ENCODE measurements at regions not wholly inside any gene's neighbourhood (a gene's known extent, or its start where the extent isn't known, plus 50 kb on each side); places are given as distances from the start of the nearest gene placed in this dataset.

DNA sequence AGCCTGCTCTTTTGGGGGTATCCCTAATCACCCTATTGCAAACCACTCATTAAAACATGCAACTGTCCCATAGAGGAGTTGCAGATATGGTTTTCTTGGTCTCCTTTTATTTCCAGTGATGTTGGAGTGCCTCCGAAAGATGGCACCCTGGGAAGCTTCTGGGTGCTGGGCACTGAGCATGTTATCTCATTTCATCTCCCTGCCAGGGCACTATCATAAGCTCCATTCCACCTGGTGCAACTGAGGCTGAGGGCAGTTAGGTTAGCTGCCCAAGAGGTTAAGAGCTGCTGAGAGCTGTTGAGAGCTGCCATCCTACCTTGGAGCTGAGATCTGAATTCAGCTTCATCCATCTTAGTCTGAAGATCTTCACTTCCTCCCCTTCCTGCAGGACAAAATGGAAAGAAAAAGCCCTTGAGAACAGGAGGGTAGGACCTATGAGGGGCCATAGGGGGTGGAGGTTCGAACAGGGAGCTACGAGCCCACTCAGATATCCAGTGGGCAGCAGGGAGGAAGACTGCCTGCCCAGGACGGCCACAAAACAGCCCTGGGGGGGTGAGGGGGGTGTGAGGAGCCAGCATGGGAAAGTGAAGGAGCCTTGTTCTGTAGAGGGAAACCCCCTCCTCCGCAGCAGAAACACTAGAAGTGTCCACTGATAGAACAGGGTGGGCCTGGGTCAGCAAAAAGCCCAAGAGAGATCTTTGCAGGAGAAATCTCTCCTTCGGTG lies 202.5 kb downstream of the ZFP36L2 start:
- H3K27ac ChIP-seq (ENCODE audit: insufficient read depth, low read length), result no peak overlapping the region
- TF ChIP-seq CTCF (conservative IDR thresholded peaks at IDR 0.05 in 1 of 2, IDR thresholded peaks at IDR 0.05 in 1 of 2; ENCODE audit: low read depth in 1 of 2, low read length in 2 of 2) (no peak), EZH2 (IDR thresholded peaks at IDR 0.05; ENCODE audit: low read length, missing control alignments) (no peak)
- H3K9ac ChIP-seq (ENCODE audit: insufficient read depth, low read length), result no peak overlapping the region
- no peaks in the 10 kb centered on the region for H3K27me3 ChIP-seq (ENCODE audit: control insufficient read depth, insufficient read depth, low read length)
- no peak overlapping the region for H2AFZ ChIP-seq (ENCODE audit: low read length)
- H4K20me1 ChIP-seq (ENCODE audit: control insufficient read depth, extremely low read depth, insufficient read depth, low read length), result no peaks in the 10 kb centered on the region
- H3K9me3 ChIP-seq (ENCODE audit: control insufficient read depth, insufficient read depth, low read depth, low read length), result no peaks in the 10 kb centered on the region
- H3K4me2 ChIP-seq (ENCODE audit: extremely low read depth, insufficient read depth, low read length), result no peak overlapping the region
- no peak overlapping the region for H3K4me3 ChIP-seq (replicated peaks in 1 of 4; ENCODE audit: control extremely low read depth in 1 of 4, insufficient read depth in 1 of 4, low read depth in 3 of 4, low read length in 4 of 4)
- H3K36me3 ChIP-seq (ENCODE audit: control insufficient read depth, insufficient read depth, low read length), result no peaks in the 10 kb centered on the region
- no peak for DNase-seq (ENCODE audit: low read depth in 2 of 2)
- peaks cover 2% of the 10 kb centered on the region for H3K4me1 ChIP-seq (ENCODE audit: control insufficient read depth, extremely low read depth, insufficient read depth, low read length)
- no peaks in the 10 kb centered on the region for H3K79me2 ChIP-seq (ENCODE audit: control insufficient read depth, insufficient read depth, low read length)

GRCh38 chr2:43022896-43023295 lies 203.5 kb downstream of the ZFP36L2 start:
- Histone ChIP-seq H3K4me2 (ENCODE audit: extremely low read depth, insufficient read depth, low read length) (no peak overlapping the region), H4K20me1 (ENCODE audit: control insufficient read depth, extremely low read depth, insufficient read depth, low read length) (no peaks in the 10 kb centered on the region), H3K36me3 (ENCODE audit: control insufficient read depth, insufficient read depth, low read length) (no peaks in the 10 kb centered on the region), H3K4me1 (ENCODE audit: control insufficient read depth, extremely low read depth, insufficient read depth, low read length) (peaks cover 8% of the 10 kb centered on the region), H2AFZ (ENCODE audit: low read length) (no peak overlapping the region), H3K9me3 (ENCODE audit: control insufficient read depth, insufficient read depth, low read depth, low read length) (no peaks in the 10 kb centered on the region), H3K9ac (ENCODE audit: insufficient read depth, low read length) (no peak overlapping the region), H3K4me3 (replicated peaks in 1 of 4; ENCODE audit: control extremely low read depth in 1 of 4, insufficient read depth in 1 of 4, low read depth in 3 of 4, low read length in 4 of 4) (no peak overlapping the region), H3K27me3 (ENCODE audit: control insufficient read depth, insufficient read depth, low read length) (no peaks in the 10 kb centered on the region), H3K79me2 (ENCODE audit: control insufficient read depth, insufficient read depth, low read length) (no peaks in the 10 kb centered on the region), H3K27ac (ENCODE audit: insufficient read depth, low read length) (no peak overlapping the region)
- DNase-seq (ENCODE audit: low read depth in 2 of 2), result no peak
- TF ChIP-seq EZH2 (IDR thresholded peaks at IDR 0.05; ENCODE audit: low read length, missing control alignments), result no peak
- TF ChIP-seq CTCF (conservative IDR thresholded peaks at IDR 0.05 in 1 of 2, IDR thresholded peaks at IDR 0.05 in 1 of 2; ENCODE audit: low read depth in 1 of 2, low read length in 2 of 2), result no peak

DNA sequence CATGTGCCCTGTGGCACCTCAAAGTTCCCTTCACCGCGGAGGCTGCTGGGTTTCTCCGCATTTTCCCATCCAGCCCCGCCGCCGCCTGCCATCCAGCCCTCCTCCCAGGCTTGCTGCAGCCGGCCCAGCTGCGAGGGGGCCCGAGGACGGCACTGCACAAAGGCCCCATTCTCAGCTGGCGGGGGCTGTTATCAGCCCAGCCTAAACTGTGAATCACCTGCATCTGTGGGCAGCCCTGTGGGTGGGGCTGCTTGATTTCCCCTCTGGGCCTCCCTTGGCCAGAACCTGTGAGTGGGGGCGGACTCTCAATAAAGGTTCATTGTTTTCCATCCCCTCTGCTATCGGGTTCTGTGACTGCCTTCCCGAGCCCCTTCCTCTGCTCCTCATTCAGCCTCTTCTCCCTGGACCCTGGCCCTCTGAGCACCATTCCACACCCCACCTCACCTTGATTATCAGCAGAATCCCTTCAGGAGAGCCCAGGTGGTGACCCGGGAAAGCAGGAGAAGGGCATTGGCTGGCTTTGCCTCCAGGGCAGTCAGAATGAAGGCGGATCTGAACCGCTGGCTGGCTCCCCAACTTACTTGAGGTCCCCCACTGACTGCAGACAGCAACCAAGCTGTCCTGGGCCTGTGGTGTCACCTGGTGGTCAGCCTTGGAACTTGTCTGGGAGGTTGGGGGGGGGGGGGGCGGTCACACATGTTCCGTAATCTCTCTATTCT lies 204.5 kb downstream of the ZFP36L2 start:
- Histone ChIP-seq H4K20me1 (ENCODE audit: control insufficient read depth, extremely low read depth, insufficient read depth, low read length) (no peaks in the 10 kb centered on the region), H3K9ac (ENCODE audit: insufficient read depth, low read length) (no peak overlapping the region), H3K36me3 (ENCODE audit: control insufficient read depth, insufficient read depth, low read length) (no peaks in the 10 kb centered on the region), H3K27ac (ENCODE audit: insufficient read depth, low read length) (no peak overlapping the region), H2AFZ (ENCODE audit: low read length) (no peak overlapping the region), H3K4me2 (ENCODE audit: extremely low read depth, insufficient read depth, low read length) (no peak overlapping the region), H3K27me3 (ENCODE audit: control insufficient read depth, insufficient read depth, low read length) (no peaks in the 10 kb centered on the region), H3K4me1 (ENCODE audit: control insufficient read depth, extremely low read depth, insufficient read depth, low read length) (peaks cover 9% of the 10 kb centered on the region), H3K4me3 (replicated peaks in 1 of 4; ENCODE audit: control extremely low read depth in 1 of 4, insufficient read depth in 1 of 4, low read depth in 3 of 4, low read length in 4 of 4) (no peak overlapping the region), H3K79me2 (ENCODE audit: control insufficient read depth, insufficient read depth, low read length) (no peaks in the 10 kb centered on the region), H3K9me3 (ENCODE audit: control insufficient read depth, insufficient read depth, low read depth, low read length) (no peaks in the 10 kb centered on the region)
- peak in 1 of 2 donors; percentile 43 for DNase-seq (ENCODE audit: low read depth in 2 of 2)
- TF ChIP-seq EZH2 (IDR thresholded peaks at IDR 0.05; ENCODE audit: low read length, missing control alignments) (no peak), CTCF (conservative IDR thresholded peaks at IDR 0.05 in 1 of 2, IDR thresholded peaks at IDR 0.05 in 1 of 2; ENCODE audit: low read depth in 1 of 2, low read length in 2 of 2) (peak in 1 of 2 donors; percentile 24)

Measured in fibroblast of lung (primary cell).